ENCODE measurements at regions not wholly inside any gene's neighbourhood (a gene's known extent, or its start where the extent isn't known, plus 50 kb on each side); places are given as distances from the start of the nearest gene placed in this dataset.
A peak's percentile ranks its signal among the peaks of the same experiment; 100 is the strongest.

DNA sequence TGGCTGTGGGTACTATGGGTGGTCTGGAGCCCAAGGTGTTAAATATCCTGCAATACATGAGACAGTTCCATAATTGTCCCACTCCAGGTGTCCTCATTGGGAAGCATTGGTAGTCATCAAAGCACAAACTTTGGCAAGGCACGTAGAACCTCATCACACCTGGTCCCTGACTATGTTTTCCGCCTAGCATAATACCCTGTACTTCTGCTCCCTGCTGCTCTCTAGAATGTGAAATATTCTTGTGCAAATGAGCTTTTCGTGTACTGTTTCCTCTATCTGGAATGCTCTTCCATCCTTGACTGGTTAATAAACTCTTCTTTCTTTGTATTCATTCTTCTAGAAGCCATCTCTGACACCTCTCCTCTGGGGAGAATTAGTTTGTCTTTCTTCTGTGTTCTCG, 103.2 kb downstream of the EBLN2 start:
- no peak overlapping the region for H3K4me2 ChIP-seq (ENCODE audit: insufficient read depth, low read length)
- TF ChIP-seq CTCF (IDR thresholded peaks at IDR 0.05; ENCODE audit: extremely low read depth, low read depth, low read length), result no peak
- H3K27ac ChIP-seq (ENCODE audit: low read depth, low read length), result no peak overlapping the region
- no peaks in the 10 kb centered on the region for H3K36me3 ChIP-seq (ENCODE audit: insufficient read depth, low read length)
- no peaks in the 10 kb centered on the region for H3K9me3 ChIP-seq (ENCODE audit: low read depth, low read length)
- no peaks in the 10 kb centered on the region for H3K4me1 ChIP-seq (ENCODE audit: insufficient read depth, low read length)
- DNase-seq (ENCODE audit: insufficient read length, low spot score, missing footprints), result peak; percentile 3
- H2AFZ ChIP-seq (ENCODE audit: low read length), result no peak overlapping the region
- H3K79me2 ChIP-seq (ENCODE audit: insufficient read depth, low read length), result no peaks in the 10 kb centered on the region
- H3K27me3 ChIP-seq (ENCODE audit: insufficient read depth, low read length), result no peaks in the 10 kb centered on the region
- no peak overlapping the region for H3K4me3 ChIP-seq (ENCODE audit: insufficient read depth, low read length)
- no peaks in the 10 kb centered on the region for H4K20me1 ChIP-seq (ENCODE audit: insufficient read depth, low read length)

DNA sequence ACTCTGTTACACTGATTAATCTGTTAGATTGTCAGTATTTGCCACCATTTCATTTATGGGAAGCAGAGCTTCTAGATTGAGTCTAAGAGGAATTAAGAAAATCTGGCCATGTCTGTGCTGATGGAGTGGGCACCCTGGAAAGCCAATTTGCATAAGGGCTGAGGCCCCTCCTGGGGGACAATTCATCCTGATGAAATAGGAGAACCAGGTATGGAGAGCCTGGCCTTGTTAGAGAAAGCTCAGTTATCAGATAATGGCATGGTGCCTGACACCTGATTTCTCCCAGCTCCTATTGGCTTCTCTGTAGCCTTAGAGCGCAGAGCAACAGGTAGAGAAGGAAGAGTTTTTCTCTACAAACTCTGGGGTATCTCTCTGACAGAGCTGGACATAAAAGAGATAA, 114.2 kb downstream of the EBLN2 start:
- no peak overlapping the region for H3K4me2 ChIP-seq (ENCODE audit: insufficient read depth, low read length)
- no peaks in the 10 kb centered on the region for H3K4me1 ChIP-seq (ENCODE audit: insufficient read depth, low read length)
- H3K27me3 ChIP-seq (ENCODE audit: insufficient read depth, low read length), result no peaks in the 10 kb centered on the region
- DNase-seq (ENCODE audit: insufficient read length, low spot score, missing footprints), result no peak
- no peak for TF ChIP-seq CTCF (IDR thresholded peaks at IDR 0.05; ENCODE audit: extremely low read depth, low read depth, low read length)
- no peaks in the 10 kb centered on the region for H4K20me1 ChIP-seq (ENCODE audit: insufficient read depth, low read length)
- H3K4me3 ChIP-seq (ENCODE audit: insufficient read depth, low read length), result no peak overlapping the region
- no peaks in the 10 kb centered on the region for H3K9me3 ChIP-seq (ENCODE audit: low read depth, low read length)
- no peaks in the 10 kb centered on the region for H3K79me2 ChIP-seq (ENCODE audit: insufficient read depth, low read length)
- no peak overlapping the region for H3K27ac ChIP-seq (ENCODE audit: low read depth, low read length)
- no peaks in the 10 kb centered on the region for H3K36me3 ChIP-seq (ENCODE audit: insufficient read depth, low read length)
- H2AFZ ChIP-seq (ENCODE audit: low read length), result no peak overlapping the region

- H4K20me1 ChIP-seq (ENCODE audit: insufficient read depth, low read length), result no peaks in the 10 kb centered on the region
- H3K4me1 ChIP-seq (ENCODE audit: insufficient read depth, low read length), result no peaks in the 10 kb centered on the region
- DNase-seq (ENCODE audit: insufficient read length, low spot score, missing footprints), result no peak
- no peaks in the 10 kb centered on the region for H3K36me3 ChIP-seq (ENCODE audit: insufficient read depth, low read length)
- no peak for TF ChIP-seq CTCF (IDR thresholded peaks at IDR 0.05; ENCODE audit: extremely low read depth, low read depth, low read length)
- H3K4me3 ChIP-seq (ENCODE audit: insufficient read depth, low read length), result no peak overlapping the region
- H3K27me3 ChIP-seq (ENCODE audit: insufficient read depth, low read length), result no peaks in the 10 kb centered on the region
- no peaks in the 10 kb centered on the region for H3K9me3 ChIP-seq (ENCODE audit: low read depth, low read length)
- H3K27ac ChIP-seq (ENCODE audit: low read depth, low read length), result no peak overlapping the region
- H3K4me2 ChIP-seq (ENCODE audit: insufficient read depth, low read length), result no peak overlapping the region
- H2AFZ ChIP-seq (ENCODE audit: low read length), result no peak overlapping the region
- H3K79me2 ChIP-seq (ENCODE audit: insufficient read depth, low read length), result no peaks in the 10 kb centered on the region
Observed at GRCh38 chr3:73176941-73177340, 115.5 kb downstream of the EBLN2 start.

DNA sequence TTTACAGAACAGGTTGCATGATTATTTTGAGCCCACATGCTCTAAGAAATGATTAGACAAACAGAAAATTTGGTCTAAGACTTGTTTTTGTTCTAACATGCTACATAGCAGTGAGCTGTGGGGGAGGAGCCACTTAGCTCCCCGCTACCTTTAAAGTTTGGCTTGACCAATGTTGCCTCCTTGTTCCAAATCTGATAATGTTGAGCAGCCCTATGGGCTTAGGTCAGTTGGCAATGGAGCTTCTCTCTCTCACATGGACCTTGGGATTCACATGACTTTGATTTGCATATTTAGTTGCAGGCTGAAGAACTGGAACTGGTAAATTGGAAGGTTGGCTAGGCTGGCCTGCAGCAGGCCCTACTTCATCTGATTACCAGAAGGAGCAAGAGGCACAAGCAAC, 116.4 kb downstream of the EBLN2 start:
- no peaks in the 10 kb centered on the region for H3K4me1 ChIP-seq (ENCODE audit: insufficient read depth, low read length)
- no peaks in the 10 kb centered on the region for H3K79me2 ChIP-seq (ENCODE audit: insufficient read depth, low read length)
- no peak overlapping the region for H2AFZ ChIP-seq (ENCODE audit: low read length)
- H3K4me2 ChIP-seq (ENCODE audit: insufficient read depth, low read length), result no peak overlapping the region
- H3K27me3 ChIP-seq (ENCODE audit: insufficient read depth, low read length), result no peaks in the 10 kb centered on the region
- H3K27ac ChIP-seq (ENCODE audit: low read depth, low read length), result no peak overlapping the region
- DNase-seq (ENCODE audit: insufficient read length, low spot score, missing footprints), result no peak
- H4K20me1 ChIP-seq (ENCODE audit: insufficient read depth, low read length), result no peaks in the 10 kb centered on the region
- H3K9me3 ChIP-seq (ENCODE audit: low read depth, low read length), result no peaks in the 10 kb centered on the region
- TF ChIP-seq CTCF (IDR thresholded peaks at IDR 0.05; ENCODE audit: extremely low read depth, low read depth, low read length), result no peak
- H3K36me3 ChIP-seq (ENCODE audit: insufficient read depth, low read length), result no peaks in the 10 kb centered on the region
- no peak overlapping the region for H3K4me3 ChIP-seq (ENCODE audit: insufficient read depth, low read length)
